ENCODE measurements at regions not wholly inside any gene's neighbourhood (a gene's known extent, or its start where the extent isn't known, plus 50 kb on each side); places are given as distances from the start of the nearest gene placed in this dataset.

DNA sequence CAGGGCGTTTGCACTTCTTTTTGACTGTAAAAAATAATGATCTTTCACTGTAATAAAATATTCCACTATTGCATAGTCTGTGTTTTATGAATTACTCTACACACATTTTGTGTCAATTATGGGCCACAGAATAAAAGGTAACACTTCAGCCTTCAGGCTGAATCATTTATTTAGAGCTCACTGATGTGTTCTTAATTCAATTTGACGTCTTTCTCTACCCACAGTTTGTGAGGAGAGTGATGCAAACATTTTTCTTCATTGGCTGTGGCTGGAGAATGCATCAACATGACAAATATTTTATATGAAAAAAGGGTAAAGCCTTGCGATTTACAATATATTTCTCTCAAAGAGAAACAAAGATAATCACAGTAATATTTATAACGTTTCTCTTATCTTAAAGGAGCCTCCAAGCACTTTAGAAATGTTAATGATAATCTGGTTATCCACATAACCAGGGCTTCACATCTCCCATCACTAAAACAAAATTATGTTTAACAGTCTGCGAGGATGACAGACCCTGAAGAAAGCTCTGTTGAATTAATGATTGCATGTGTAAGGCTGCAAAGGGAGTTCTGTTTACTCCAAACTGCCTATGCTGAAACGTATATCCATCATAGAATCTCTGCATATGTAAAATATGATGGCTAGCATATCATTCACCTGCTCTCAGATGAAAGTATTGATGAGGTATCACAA is 951.3 kb downstream of the ZPLD1 start:
- H3K4me1 ChIP-seq (ENCODE audit: control insufficient read depth in 2 of 2, insufficient read depth in 2 of 2, low read length in 2 of 2), result no peaks in the 10 kb centered on the region
- no peaks in the 10 kb centered on the region for H3K27me3 ChIP-seq (ENCODE audit: control insufficient read depth in 2 of 2, insufficient read depth in 2 of 2, low read length in 2 of 2)

DNA sequence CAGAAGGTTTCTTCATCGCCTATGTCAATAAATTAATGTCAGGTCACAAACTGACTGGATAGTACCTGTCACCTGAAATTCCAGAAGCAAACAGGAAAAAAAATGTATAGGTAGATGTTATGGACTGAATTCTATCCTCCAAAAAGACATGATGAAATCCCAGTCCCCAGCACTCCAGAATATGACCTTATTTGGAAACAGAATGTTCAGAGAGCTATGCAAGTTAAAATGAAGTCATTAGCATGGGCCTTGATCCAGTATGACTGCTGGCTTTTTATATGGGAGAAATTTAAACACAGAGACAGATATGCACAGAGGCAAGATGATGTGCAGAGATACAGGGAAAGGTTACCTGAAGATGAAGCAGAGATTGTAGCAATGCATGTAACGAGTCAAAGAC is 953.4 kb downstream of the ZPLD1 start:
- H3K4me1 ChIP-seq (ENCODE audit: control insufficient read depth in 2 of 2, insufficient read depth in 2 of 2, low read length in 2 of 2), result no peaks in the 10 kb centered on the region
- no peaks in the 10 kb centered on the region for H3K27me3 ChIP-seq (ENCODE audit: control insufficient read depth in 2 of 2, insufficient read depth in 2 of 2, low read length in 2 of 2)
- H3K9ac ChIP-seq (ENCODE audit: low read depth in 1 of 2, low read length in 2 of 2), result no peak overlapping the region
- H3K9me3 ChIP-seq (ENCODE audit: control insufficient read depth in 2 of 2, low read length in 2 of 2), result no peaks in the 10 kb centered on the region
- H3K4me3 ChIP-seq (ENCODE audit: low read length in 2 of 2), result no peak overlapping the region
- H3K27ac ChIP-seq (ENCODE audit: low read depth in 2 of 2, low read length in 2 of 2), result no peak overlapping the region
- no peaks in the 10 kb centered on the region for H3K36me3 ChIP-seq (ENCODE audit: control insufficient read depth in 2 of 2, insufficient read depth in 2 of 2, low read length in 2 of 2)

More for the DNA sequence above, 951.3 kb downstream of the ZPLD1 start:
- Histone ChIP-seq H3K27ac (ENCODE audit: low read depth in 2 of 2, low read length in 2 of 2) (no peak overlapping the region), H3K4me3 (ENCODE audit: low read length in 2 of 2) (no peak overlapping the region), H3K9me3 (ENCODE audit: control insufficient read depth in 2 of 2, low read length in 2 of 2) (no peaks in the 10 kb centered on the region), H3K9ac (ENCODE audit: low read depth in 1 of 2, low read length in 2 of 2) (no peak overlapping the region), H3K36me3 (ENCODE audit: control insufficient read depth in 2 of 2, insufficient read depth in 2 of 2, low read length in 2 of 2) (no peaks in the 10 kb centered on the region)

DNA sequence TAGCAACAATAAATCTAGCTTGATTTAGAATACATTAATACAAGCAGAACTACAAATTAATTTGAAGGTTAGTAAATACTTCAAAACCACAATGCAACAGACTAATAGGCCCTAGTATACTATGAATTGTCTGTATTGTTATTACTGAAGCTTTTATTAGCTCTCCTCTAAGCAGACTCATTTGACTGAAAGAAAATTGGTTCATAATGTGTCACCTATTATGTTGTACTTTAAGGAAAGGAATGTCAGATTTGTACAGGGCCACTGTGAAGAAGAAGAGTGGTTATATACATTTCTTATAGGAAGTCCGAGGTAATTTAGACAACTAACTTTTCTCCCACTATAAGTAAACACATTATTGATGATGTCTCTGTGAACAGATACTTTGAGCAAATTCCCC is 954.5 kb downstream of the ZPLD1 start:
- Histone ChIP-seq H3K9ac (ENCODE audit: low read depth in 1 of 2, low read length in 2 of 2) (no peak overlapping the region), H3K9me3 (ENCODE audit: control insufficient read depth in 2 of 2, low read length in 2 of 2) (no peaks in the 10 kb centered on the region), H3K36me3 (ENCODE audit: control insufficient read depth in 2 of 2, insufficient read depth in 2 of 2, low read length in 2 of 2) (no peaks in the 10 kb centered on the region), H3K27ac (ENCODE audit: low read depth in 2 of 2, low read length in 2 of 2) (no peak overlapping the region), H3K4me3 (ENCODE audit: low read length in 2 of 2) (no peak overlapping the region), H3K27me3 (ENCODE audit: control insufficient read depth in 2 of 2, insufficient read depth in 2 of 2, low read length in 2 of 2) (no peaks in the 10 kb centered on the region), H3K4me1 (ENCODE audit: control insufficient read depth in 2 of 2, insufficient read depth in 2 of 2, low read length in 2 of 2) (no peaks in the 10 kb centered on the region)

DNA sequence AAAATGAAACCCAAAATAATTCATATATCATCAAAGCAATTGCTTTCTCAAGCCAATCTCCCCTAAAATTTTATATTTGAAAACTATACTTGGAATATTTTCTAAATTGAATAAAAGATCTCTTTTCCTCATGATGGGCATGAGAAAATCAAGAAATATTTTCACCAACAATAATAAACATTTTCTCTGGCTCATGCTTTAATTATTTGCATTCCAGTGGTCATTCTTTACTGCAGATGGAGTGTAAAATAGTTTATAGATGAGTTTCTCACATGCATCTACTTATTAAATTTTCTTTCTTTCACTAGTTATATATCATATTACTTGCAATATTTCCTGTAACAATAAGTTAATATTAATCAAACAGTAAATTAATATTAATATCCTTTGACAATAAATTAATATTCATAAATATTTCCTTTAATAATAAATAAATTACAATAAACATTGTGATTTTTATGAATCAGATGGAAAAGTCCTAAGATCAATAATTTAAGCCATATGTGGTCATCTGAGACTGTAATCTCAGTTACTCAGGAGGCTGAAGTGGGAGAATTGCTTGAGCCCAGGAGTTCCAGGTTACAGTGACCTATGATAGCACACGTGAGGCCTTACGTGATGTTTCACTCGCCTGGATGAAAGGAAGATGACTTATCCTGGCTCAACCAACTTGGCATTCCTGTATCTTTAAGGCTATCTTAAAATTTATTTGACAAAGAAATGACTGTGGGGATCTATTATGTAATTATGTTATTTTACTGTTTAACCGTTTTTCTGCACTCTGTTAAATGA is 958.8 kb downstream of the ZPLD1 start:
- no peak overlapping the region for H3K27ac ChIP-seq (ENCODE audit: low read depth in 2 of 2, low read length in 2 of 2)
- H3K4me3 ChIP-seq (ENCODE audit: low read length in 2 of 2), result no peak overlapping the region
- no peaks in the 10 kb centered on the region for H3K27me3 ChIP-seq (ENCODE audit: control insufficient read depth in 2 of 2, insufficient read depth in 2 of 2, low read length in 2 of 2)
- no peaks in the 10 kb centered on the region for H3K4me1 ChIP-seq (ENCODE audit: control insufficient read depth in 2 of 2, insufficient read depth in 2 of 2, low read length in 2 of 2)
- H3K36me3 ChIP-seq (ENCODE audit: control insufficient read depth in 2 of 2, insufficient read depth in 2 of 2, low read length in 2 of 2), result no peaks in the 10 kb centered on the region
- no peak overlapping the region for H3K9ac ChIP-seq (ENCODE audit: low read depth in 1 of 2, low read length in 2 of 2)
- no peaks in the 10 kb centered on the region for H3K9me3 ChIP-seq (ENCODE audit: control insufficient read depth in 2 of 2, low read length in 2 of 2)

DNA sequence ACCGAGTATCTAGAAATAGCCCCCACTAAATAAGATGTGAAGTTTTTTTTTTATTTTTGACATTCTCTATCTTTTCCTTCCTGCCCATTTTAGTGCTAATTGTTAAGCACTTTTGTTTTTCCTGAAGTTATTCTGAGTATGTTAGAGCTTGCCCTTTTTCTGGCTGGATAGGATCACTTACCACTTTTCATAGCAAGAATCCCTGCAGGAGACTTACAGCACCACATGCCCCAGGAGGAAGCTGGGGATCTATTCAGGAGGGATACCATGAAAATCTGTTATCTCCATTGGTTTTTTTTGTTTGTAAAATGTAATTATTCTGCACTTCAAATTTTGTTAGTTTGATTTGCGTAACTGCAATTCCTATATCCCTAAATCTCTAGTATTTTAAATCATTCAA is 968.4 kb downstream of the ZPLD1 start:
- Histone ChIP-seq H3K9me3 (ENCODE audit: control insufficient read depth in 2 of 2, low read length in 2 of 2) (no peaks in the 10 kb centered on the region), H3K4me3 (ENCODE audit: low read length in 2 of 2) (no peak overlapping the region), H3K4me1 (ENCODE audit: control insufficient read depth in 2 of 2, insufficient read depth in 2 of 2, low read length in 2 of 2) (no peaks in the 10 kb centered on the region), H3K9ac (ENCODE audit: low read depth in 1 of 2, low read length in 2 of 2) (no peak overlapping the region), H3K36me3 (ENCODE audit: control insufficient read depth in 2 of 2, insufficient read depth in 2 of 2, low read length in 2 of 2) (no peaks in the 10 kb centered on the region), H3K27ac (ENCODE audit: low read depth in 2 of 2, low read length in 2 of 2) (no peak overlapping the region), H3K27me3 (ENCODE audit: control insufficient read depth in 2 of 2, insufficient read depth in 2 of 2, low read length in 2 of 2) (no peaks in the 10 kb centered on the region)

DNA sequence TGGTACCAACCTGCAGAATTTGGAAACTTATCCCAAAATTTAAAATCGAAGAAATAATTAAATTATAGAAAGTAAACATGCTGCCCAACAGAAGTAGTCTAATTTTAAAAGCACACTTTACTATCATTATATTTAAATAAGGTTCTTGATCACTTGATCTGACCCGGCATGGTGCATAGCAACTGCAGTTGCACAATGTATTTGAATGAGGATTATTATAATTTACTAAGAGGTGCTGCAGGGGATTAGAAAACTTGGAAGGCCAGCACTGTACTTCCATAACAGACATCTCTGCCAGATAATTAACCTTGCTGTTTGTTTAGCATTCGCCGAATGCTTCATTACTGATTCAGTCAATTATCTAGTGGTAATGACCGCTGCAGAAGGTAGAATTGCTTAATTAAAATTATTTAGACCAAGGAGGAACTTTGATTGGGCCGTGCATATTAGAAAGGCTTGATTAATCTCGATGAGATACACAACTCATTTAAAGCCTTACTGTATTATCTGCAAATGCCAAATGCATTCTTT is 971.6 kb downstream of the ZPLD1 start:
- Histone ChIP-seq H3K36me3 (ENCODE audit: control insufficient read depth in 2 of 2, insufficient read depth in 2 of 2, low read length in 2 of 2) (no peaks in the 10 kb centered on the region), H3K27ac (ENCODE audit: low read depth in 2 of 2, low read length in 2 of 2) (no peak overlapping the region), H3K4me3 (ENCODE audit: low read length in 2 of 2) (no peak overlapping the region), H3K9ac (ENCODE audit: low read depth in 1 of 2, low read length in 2 of 2) (no peak overlapping the region), H3K4me1 (ENCODE audit: control insufficient read depth in 2 of 2, insufficient read depth in 2 of 2, low read length in 2 of 2) (no peaks in the 10 kb centered on the region), H3K27me3 (ENCODE audit: control insufficient read depth in 2 of 2, insufficient read depth in 2 of 2, low read length in 2 of 2) (no peaks in the 10 kb centered on the region), H3K9me3 (ENCODE audit: control insufficient read depth in 2 of 2, low read length in 2 of 2) (no peaks in the 10 kb centered on the region)

DNA sequence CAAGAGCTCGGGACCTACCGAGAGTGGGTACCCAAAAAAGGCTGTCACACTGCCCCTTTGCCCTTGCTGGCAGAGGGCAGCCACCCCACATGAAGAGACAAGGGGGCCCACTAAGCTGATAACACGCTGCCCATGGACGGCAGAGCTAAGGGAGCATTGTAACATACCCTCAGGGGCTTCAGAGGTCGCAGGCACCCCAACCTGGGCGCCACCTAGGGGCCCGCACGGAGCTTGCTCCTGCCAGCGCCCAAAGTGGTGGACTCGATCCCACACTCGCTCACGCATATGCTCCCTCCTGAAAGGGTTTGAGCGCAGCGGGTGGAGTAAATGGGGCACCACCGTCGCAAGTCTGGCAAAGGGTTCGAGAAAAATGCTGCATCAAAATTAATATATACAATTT is 975.4 kb downstream of the ZPLD1 start:
- no peaks in the 10 kb centered on the region for H3K27me3 ChIP-seq (ENCODE audit: control insufficient read depth in 2 of 2, insufficient read depth in 2 of 2, low read length in 2 of 2)
- H3K27ac ChIP-seq (ENCODE audit: low read depth in 2 of 2, low read length in 2 of 2), result no peak overlapping the region
- no peak overlapping the region for H3K9ac ChIP-seq (ENCODE audit: low read depth in 1 of 2, low read length in 2 of 2)
- no peaks in the 10 kb centered on the region for H3K4me1 ChIP-seq (ENCODE audit: control insufficient read depth in 2 of 2, insufficient read depth in 2 of 2, low read length in 2 of 2)
- no peaks in the 10 kb centered on the region for H3K9me3 ChIP-seq (ENCODE audit: control insufficient read depth in 2 of 2, low read length in 2 of 2)
- H3K36me3 ChIP-seq (ENCODE audit: control insufficient read depth in 2 of 2, insufficient read depth in 2 of 2, low read length in 2 of 2), result no peaks in the 10 kb centered on the region
- H3K4me3 ChIP-seq (ENCODE audit: low read length in 2 of 2), result no peak overlapping the region

DNA sequence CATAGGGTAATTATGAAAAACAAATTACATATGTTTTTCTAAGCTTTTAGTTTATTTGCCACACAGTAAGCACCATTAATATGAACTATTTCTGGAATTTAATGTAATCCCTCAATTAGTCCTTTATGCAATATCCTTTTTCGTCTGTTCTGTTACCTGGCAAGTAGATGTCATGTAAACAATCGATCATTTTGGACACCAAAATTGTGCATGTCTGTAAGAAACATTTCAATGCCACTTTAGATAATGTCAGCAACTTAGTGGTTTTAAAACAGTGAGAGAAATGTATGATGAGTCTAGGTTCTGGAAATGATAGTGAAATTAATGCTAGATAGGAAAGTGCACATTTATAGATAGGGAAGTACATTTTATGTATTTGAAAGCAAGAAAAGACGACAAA is 986.6 kb downstream of the ZPLD1 start:
- Histone ChIP-seq H3K36me3 (ENCODE audit: control insufficient read depth in 2 of 2, insufficient read depth in 2 of 2, low read length in 2 of 2) (no peaks in the 10 kb centered on the region), H3K9ac (ENCODE audit: low read depth in 1 of 2, low read length in 2 of 2) (no peak overlapping the region), H3K4me3 (ENCODE audit: low read length in 2 of 2) (no peak overlapping the region), H3K4me1 (ENCODE audit: control insufficient read depth in 2 of 2, insufficient read depth in 2 of 2, low read length in 2 of 2) (no peaks in the 10 kb centered on the region), H3K27me3 (ENCODE audit: control insufficient read depth in 2 of 2, insufficient read depth in 2 of 2, low read length in 2 of 2) (no peaks in the 10 kb centered on the region), H3K27ac (ENCODE audit: low read depth in 2 of 2, low read length in 2 of 2) (no peak overlapping the region), H3K9me3 (ENCODE audit: control insufficient read depth in 2 of 2, low read length in 2 of 2) (no peaks in the 10 kb centered on the region)

DNA sequence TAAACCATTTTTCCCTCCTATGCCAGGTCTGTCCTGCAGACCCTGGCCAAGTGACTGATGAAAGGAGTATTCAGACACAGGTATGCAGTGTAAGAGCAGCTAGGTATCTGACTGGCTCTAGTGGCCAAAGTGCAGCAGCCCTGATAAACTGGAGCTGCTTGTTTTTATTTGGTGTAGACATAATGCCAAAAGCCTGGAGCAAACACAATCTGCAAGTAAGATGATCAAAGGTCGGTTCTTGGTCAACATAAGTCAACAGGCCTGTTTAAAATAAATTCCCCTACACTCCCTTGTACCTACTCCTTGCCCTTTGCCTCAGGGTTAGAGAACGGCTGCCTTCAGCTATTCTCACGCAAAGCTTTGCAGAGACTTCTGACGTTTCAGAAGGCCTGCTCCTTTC is 1003.1 kb downstream of the ZPLD1 start:
- Histone ChIP-seq H3K4me1 (ENCODE audit: control insufficient read depth in 2 of 2, insufficient read depth in 2 of 2, low read length in 2 of 2) (no peaks in the 10 kb centered on the region), H3K36me3 (ENCODE audit: control insufficient read depth in 2 of 2, insufficient read depth in 2 of 2, low read length in 2 of 2) (no peaks in the 10 kb centered on the region), H3K27me3 (ENCODE audit: control insufficient read depth in 2 of 2, insufficient read depth in 2 of 2, low read length in 2 of 2) (no peaks in the 10 kb centered on the region), H3K9ac (ENCODE audit: low read depth in 1 of 2, low read length in 2 of 2) (no peak overlapping the region), H3K9me3 (ENCODE audit: control insufficient read depth in 2 of 2, low read length in 2 of 2) (no peaks in the 10 kb centered on the region), H3K4me3 (ENCODE audit: low read length in 2 of 2) (no peak overlapping the region), H3K27ac (ENCODE audit: low read depth in 2 of 2, low read length in 2 of 2) (no peak overlapping the region)

DNA sequence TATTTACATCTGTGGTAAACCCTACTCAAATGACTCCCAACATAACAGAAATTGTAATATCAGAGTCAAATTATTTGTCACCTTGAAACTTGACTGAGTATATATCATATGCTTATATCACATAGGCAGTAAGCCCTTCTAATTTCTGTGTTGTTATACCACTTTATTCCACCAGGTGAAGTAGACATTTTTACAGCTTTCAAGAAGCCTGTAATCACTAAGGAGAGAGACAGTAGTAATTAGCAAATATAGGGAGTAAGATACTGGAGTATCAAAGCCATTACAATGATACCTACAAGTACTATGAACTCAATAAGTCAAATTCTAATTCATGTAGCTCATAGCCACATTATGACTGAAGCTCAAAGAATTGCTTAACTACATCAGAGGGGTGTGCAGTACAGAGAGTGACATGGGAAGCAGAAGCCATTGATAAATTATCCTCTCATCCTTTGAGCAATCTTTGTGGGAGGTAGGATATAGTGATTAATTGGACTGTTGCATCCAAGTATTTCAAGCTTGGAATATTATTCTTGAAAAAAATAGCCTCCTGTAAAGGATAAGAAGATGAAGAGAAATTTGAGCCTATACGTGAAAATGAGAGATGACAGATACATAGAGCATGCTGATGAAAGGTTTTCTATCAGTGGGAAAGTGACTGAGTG is 1005.9 kb downstream of the ZPLD1 start:
- no peaks in the 10 kb centered on the region for H3K4me1 ChIP-seq (ENCODE audit: control insufficient read depth in 2 of 2, insufficient read depth in 2 of 2, low read length in 2 of 2)
- no peaks in the 10 kb centered on the region for H3K9me3 ChIP-seq (ENCODE audit: control insufficient read depth in 2 of 2, low read length in 2 of 2)
- H3K4me3 ChIP-seq (ENCODE audit: low read length in 2 of 2), result no peak overlapping the region
- H3K27ac ChIP-seq (ENCODE audit: low read depth in 2 of 2, low read length in 2 of 2), result no peak overlapping the region
- no peak overlapping the region for H3K9ac ChIP-seq (ENCODE audit: low read depth in 1 of 2, low read length in 2 of 2)
- no peaks in the 10 kb centered on the region for H3K36me3 ChIP-seq (ENCODE audit: control insufficient read depth in 2 of 2, insufficient read depth in 2 of 2, low read length in 2 of 2)
- H3K27me3 ChIP-seq (ENCODE audit: control insufficient read depth in 2 of 2, insufficient read depth in 2 of 2, low read length in 2 of 2), result no peaks in the 10 kb centered on the region
